ENCODE measurements at regions not wholly inside any gene's neighbourhood (a gene's known extent, or its start where the extent isn't known, plus 50 kb on each side); places are given as distances from the start of the nearest gene placed in this dataset.
"Not testable (repeated sequence)": the region's sequence is repeated elsewhere in the genome, so short reads cannot be mapped to it uniquely, and the experiment has no call there.

GRCh38 chr13:80840316-80840976 is 499.5 kb upstream of the SPRY2 start:
- DNase-seq = no peak

GRCh38 chr13:80835902-80836301 is 495.0 kb upstream of the SPRY2 start:
- no peak for DNase-seq

GRCh38 chr13:80830431-80830830 is 489.5 kb upstream of the SPRY2 start:
- DNase-seq = no peak

GRCh38 chr13:80828759-80829158 is 487.8 kb upstream of the SPRY2 start:
- DNase-seq = no peak

GRCh38 chr13:80825276-80825675 is 484.4 kb upstream of the SPRY2 start:
- DNase-seq = no peak

GRCh38 chr13:80824229-80824628 is 483.3 kb upstream of the SPRY2 start:
- DNase-seq = no peak

GRCh38 chr13:80823472-80823871 is 482.5 kb upstream of the SPRY2 start:
- no peak for DNase-seq

- DNase-seq = no peak
These were observed 480.5 kb upstream of the SPRY2 start for GRCh38 chr13:80821466-80821865.

- no peak for DNase-seq
These were observed 477.1 kb upstream of the SPRY2 start for GRCh38 chr13:80817979-80818378.

GRCh38 chr13:80814541-80814940 is 473.6 kb upstream of the SPRY2 start:
- DNase-seq = no peak

GRCh38 chr13:80810294-80810693 is 469.4 kb upstream of the SPRY2 start:
- not testable (repeated sequence) for DNase-seq

- DNase-seq = no peak
These were observed 462.0 kb upstream of the SPRY2 start for GRCh38 chr13:80802946-80803345.

- no peak for DNase-seq
These were observed 457.7 kb upstream of the SPRY2 start for GRCh38 chr13:80798576-80799133.

GRCh38 chr13:80787604-80788003 is 446.7 kb upstream of the SPRY2 start:
- no peak for DNase-seq

- DNase-seq = no peak
These were observed 443.1 kb upstream of the SPRY2 start for GRCh38 chr13:80783926-80784565.

GRCh38 chr13:80782441-80782840 is 441.5 kb upstream of the SPRY2 start:
- DNase-seq = no peak

GRCh38 chr13:80778297-80778696 is 437.4 kb upstream of the SPRY2 start:
- no peak for DNase-seq

- no peak for DNase-seq
These were observed 416.8 kb upstream of the SPRY2 start for GRCh38 chr13:80757694-80758093.

GRCh38 chr13:80755910-80756309 is 415.0 kb upstream of the SPRY2 start:
- no peak for DNase-seq

GRCh38 chr13:80754441-80754840 is 413.5 kb upstream of the SPRY2 start:
- DNase-seq = no peak

- DNase-seq = no peak
These were observed 412.9 kb upstream of the SPRY2 start for GRCh38 chr13:80753866-80754265.

- DNase-seq = no peak
These were observed 410.9 kb upstream of the SPRY2 start for GRCh38 chr13:80751854-80752253.

GRCh38 chr13:80744147-80744914 is 403.4 kb upstream of the SPRY2 start:
- no peak for DNase-seq

- no peak for DNase-seq
These were observed 401.1 kb upstream of the SPRY2 start for GRCh38 chr13:80742033-80742432.

Measured in AML-193 (cell line).